ENCODE measurements at regions not wholly inside any gene's neighbourhood (a gene's known extent, or its start where the extent isn't known, plus 50 kb on each side); places are given as distances from the start of the nearest gene placed in this dataset.
A peak's percentile ranks its signal among the peaks of the same experiment; 100 is the strongest.

GRCh38 chr10:58070956-58071355 lies 196.7 kb downstream of the IPMK start:
- Mint-ChIP-seq H3K4me3 (no peak overlapping the region), H3K36me3 (no peaks in the 10 kb centered on the region), H3K27me3 (peaks cover 3% of the 10 kb centered on the region), H3K9me3 (no peaks in the 10 kb centered on the region), H3K4me1 (ENCODE audit: unreplicated experiment) (no peaks in the 10 kb centered on the region), H3K27ac (no peak overlapping the region)
- TF ChIP-seq CTCF (conservative IDR thresholded peaks at IDR 0.05), result no peak
- DNase-seq (ENCODE audit: extremely low spot score, unreplicated experiment), result no peak

- H3K27me3 Mint-ChIP-seq, result peaks cover 5% of the 10 kb centered on the region
Observed at GRCh38 chr10:58068809-58069208, 198.9 kb downstream of the IPMK start.

GRCh38 chr10:58066979-58067378 lies 200.7 kb downstream of the IPMK start:
- H3K9me3 Mint-ChIP-seq, result no peaks in the 10 kb centered on the region
- no peak overlapping the region for H3K27ac Mint-ChIP-seq

More at GRCh38 chr10:58068809-58069208, 198.9 kb downstream of the IPMK start:
- Mint-ChIP-seq H3K4me1 (ENCODE audit: unreplicated experiment) (peaks cover 14% of the 10 kb centered on the region), H3K9me3 (no peaks in the 10 kb centered on the region), H3K27ac (no peak overlapping the region), H3K4me3 (no peak overlapping the region), H3K36me3 (no peaks in the 10 kb centered on the region)
- no peak for DNase-seq (ENCODE audit: extremely low spot score, unreplicated experiment)
- no peak for TF ChIP-seq CTCF (conservative IDR thresholded peaks at IDR 0.05)

GRCh38 chr10:58066126-58066525 lies 201.6 kb downstream of the IPMK start:
- no peaks in the 10 kb centered on the region for H3K9me3 Mint-ChIP-seq
- H3K27me3 Mint-ChIP-seq, result peaks cover 5% of the 10 kb centered on the region
- no peak for DNase-seq (ENCODE audit: extremely low spot score, unreplicated experiment)
- no peaks in the 10 kb centered on the region for H3K36me3 Mint-ChIP-seq
- TF ChIP-seq CTCF (conservative IDR thresholded peaks at IDR 0.05), result no peak
- H3K27ac Mint-ChIP-seq, result no peak overlapping the region
- H3K4me3 Mint-ChIP-seq, result no peak overlapping the region
- H3K4me1 Mint-ChIP-seq (ENCODE audit: unreplicated experiment), result peaks cover 21% of the 10 kb centered on the region

More at GRCh38 chr10:58066979-58067378, 200.7 kb downstream of the IPMK start:
- no peak overlapping the region for H3K4me3 Mint-ChIP-seq
- H3K4me1 Mint-ChIP-seq (ENCODE audit: unreplicated experiment), result peaks cover 21% of the 10 kb centered on the region
- TF ChIP-seq CTCF (conservative IDR thresholded peaks at IDR 0.05), result no peak
- H3K36me3 Mint-ChIP-seq, result no peaks in the 10 kb centered on the region
- H3K27me3 Mint-ChIP-seq, result peaks cover 5% of the 10 kb centered on the region
- no peak for DNase-seq (ENCODE audit: extremely low spot score, unreplicated experiment)

GRCh38 chr10:58065529-58065815 lies 202.2 kb downstream of the IPMK start:
- Mint-ChIP-seq H3K9me3 (no peaks in the 10 kb centered on the region), H3K27ac (peak overlapping the region; percentile 55), H3K4me3 (no peak overlapping the region), H3K27me3 (peaks cover 5% of the 10 kb centered on the region), H3K36me3 (no peaks in the 10 kb centered on the region), H3K4me1 (ENCODE audit: unreplicated experiment) (peaks cover 21% of the 10 kb centered on the region)
- DNase-seq (ENCODE audit: extremely low spot score, unreplicated experiment), result no peak
- no peak for TF ChIP-seq CTCF (conservative IDR thresholded peaks at IDR 0.05)
